Liver (tissue), 8 donors: ENCODE measurements at regions not wholly inside any gene's neighbourhood (a gene's known extent, or its start where the extent isn't known, plus 50 kb on each side); places are given as distances from the start of the nearest gene placed in this dataset.

Experiments
- DNase-seq: peaks from one replicate; pipeline ENCODE4 v3.0.0-alpha.2; 2017; ENCODE audit warnings: low spot score
- H3K27ac ChIP-seq, 2 donors: one replicate each; pipeline ENCODE4 v1.7.0; 2013; ENCODE audit warnings: inconsistent platforms in 2 of 2, low read length in 2 of 2, control low read depth in 1 of 2, low read depth in 1 of 2, mild to moderate bottlenecking in 1 of 2
- H3K27me3 ChIP-seq, 4 donors: one replicate each; pipeline versions ENCODE4 v1.6.1 to v1.7.0; 2013; ENCODE audit warnings: low read length in 3 of 4, inconsistent platforms in 1 of 4, mild to moderate bottlenecking in 1 of 4, moderate library complexity in 1 of 4; ENCODE audit not compliant: control insufficient read depth in 4 of 4, insufficient read depth in 4 of 4
- H3K36me3 ChIP-seq, 4 donors: one replicate each; pipeline versions ENCODE4 v1.6.1 to v1.7.0; 2013; ENCODE audit warnings: low read length in 3 of 4, mild to moderate bottlenecking in 3 of 4, low read depth in 1 of 4, moderate library complexity in 1 of 4; ENCODE audit not compliant: control insufficient read depth in 4 of 4, insufficient read depth in 3 of 4
- H3K4me1 ChIP-seq, 4 donors: one replicate each; pipeline versions ENCODE4 v1.6.1 to v1.7.0; 2013; ENCODE audit warnings: low read length in 3 of 4, mild to moderate bottlenecking in 3 of 4, moderate library complexity in 1 of 4; ENCODE audit not compliant: control insufficient read depth in 4 of 4, insufficient read depth in 4 of 4
- H3K4me3 ChIP-seq, 3 donors: one replicate each; pipeline versions ENCODE4 v1.6.1 to v1.7.0; 2013; ENCODE audit warnings: low read length in 3 of 3, control low read depth in 1 of 3, low read depth in 1 of 3, mild to moderate bottlenecking in 1 of 3
- H3K9ac ChIP-seq, 2 donors: one replicate each; pipeline ENCODE4 v1.7.0; 2013; ENCODE audit warnings: low read length in 2 of 2, mild to moderate bottlenecking in 2 of 2, moderate library complexity in 2 of 2, control low read depth in 1 of 2, low read depth in 1 of 2
- H3K9me3 ChIP-seq, 4 donors: one replicate each; pipeline versions ENCODE4 v1.6.1 to v1.7.0; 2013; ENCODE audit warnings: low read length in 3 of 4; ENCODE audit not compliant: control insufficient read depth in 4 of 4
- ATF3 ChIP-seq: IDR thresholded peaks from 2 replicates; pipeline ENCODE4 v1.6.1; 2016; ENCODE audit warnings: antibody characterized with exemption
- EGR1 ChIP-seq, 2 donors: IDR thresholded peaks; 2 replicates each; pipeline ENCODE4 v1.6.1; 2016 to 2018; ENCODE audit warnings: antibody characterized with exemption in 2 of 2, low read depth in 2 of 2
- FOXA1 ChIP-seq: IDR thresholded peaks from 2 replicates; pipeline ENCODE4 v1.6.1; 2016; ENCODE audit warnings: antibody characterized with exemption
- FOXA2 ChIP-seq: IDR thresholded peaks from 2 replicates; pipeline ENCODE4 v1.6.1; 2016; ENCODE audit warnings: antibody characterized with exemption
- GABPA ChIP-seq, 2 donors: IDR thresholded peaks in 1 of 2; conservative IDR thresholded peaks in 1 of 2; 2 replicates each; pipeline ENCODE4 v1.6.1; 2016; ENCODE audit warnings: antibody characterized with exemption in 2 of 2, mild to moderate bottlenecking in 1 of 2, moderate library complexity in 1 of 2
- HNF4A ChIP-seq, 2 donors: conservative IDR thresholded peaks; 2 replicates each; pipeline ENCODE4 v1.6.1; 2016; ENCODE audit warnings: antibody characterized with exemption in 2 of 2, mild to moderate bottlenecking in 2 of 2
- JUND ChIP-seq, 2 donors: IDR thresholded peaks; 2 replicates each; pipeline ENCODE4 v1.6.1; 2016; ENCODE audit warnings: antibody characterized with exemption in 2 of 2
- MAX ChIP-seq: IDR thresholded peaks from 2 replicates; pipeline ENCODE4 v1.6.1; 2016; ENCODE audit warnings: antibody characterized with exemption
- NR2F2 ChIP-seq: IDR thresholded peaks from 2 replicates; pipeline ENCODE4 v1.6.1; 2016; ENCODE audit warnings: antibody characterized with exemption
- RAD21 ChIP-seq, 2 donors: IDR thresholded peaks; 2 replicates each; pipeline ENCODE4 v1.6.1; 2016; ENCODE audit warnings: antibody characterized with exemption in 2 of 2, mild to moderate bottlenecking in 2 of 2
- RXRA ChIP-seq, 2 donors: IDR thresholded peaks; 2 replicates each; pipeline ENCODE4 v1.6.1; 2017 to 2018; ENCODE audit warnings: antibody characterized with exemption in 2 of 2, mild to moderate bottlenecking in 1 of 2
- SP1 ChIP-seq: IDR thresholded peaks from 2 replicates; pipeline ENCODE4 v1.6.1; 2018; ENCODE audit warnings: antibody characterized with exemption, mild to moderate bottlenecking
- TAF1 ChIP-seq: conservative IDR thresholded peaks from 2 replicates; pipeline ENCODE4 v1.6.1; 2016; ENCODE audit warnings: antibody characterized with exemption, mild to moderate bottlenecking
- YY1 ChIP-seq: IDR thresholded peaks from 2 replicates; pipeline ENCODE4 v1.6.1; 2016; ENCODE audit warnings: antibody characterized with exemption, mild to moderate bottlenecking
- WGBS: extraction: QIAGEN DNeasy Blood & Tissue Kit; methylation state at CpG from one replicate; pipeline ENCODE4 v1.1.7; 2013; 5-methylcytosine and 5-hydroxymethylcytosine counted together
- TF ChIP-seq, protein P1 (sequence below): IDR thresholded peaks from 2 replicates; pipeline ENCODE4 v1.6.1; 2016; ENCODE audit warnings: antibody characterized with exemption, mild to moderate bottlenecking
- TF ChIP-seq, protein P2 (sequence below): fragments of 150-350 bp; IDR thresholded peaks from 2 replicates; pipeline ENCODE4 v1.5.1; 2017; ENCODE audit warnings: improper control_type of control experiment, low read depth, low read length; ENCODE audit not compliant: missing input control
- TF ChIP-seq, protein P3 (sequence below): IDR thresholded peaks from 2 replicates; pipeline ENCODE4 v1.6.1; 2016; ENCODE audit warnings: antibody characterized with exemption
- donor health status: healthy.
- donor health status: healthy.
- donor health status: healthy.
- donor health status: healthy.
- donor health status: healthy.

DNA sequence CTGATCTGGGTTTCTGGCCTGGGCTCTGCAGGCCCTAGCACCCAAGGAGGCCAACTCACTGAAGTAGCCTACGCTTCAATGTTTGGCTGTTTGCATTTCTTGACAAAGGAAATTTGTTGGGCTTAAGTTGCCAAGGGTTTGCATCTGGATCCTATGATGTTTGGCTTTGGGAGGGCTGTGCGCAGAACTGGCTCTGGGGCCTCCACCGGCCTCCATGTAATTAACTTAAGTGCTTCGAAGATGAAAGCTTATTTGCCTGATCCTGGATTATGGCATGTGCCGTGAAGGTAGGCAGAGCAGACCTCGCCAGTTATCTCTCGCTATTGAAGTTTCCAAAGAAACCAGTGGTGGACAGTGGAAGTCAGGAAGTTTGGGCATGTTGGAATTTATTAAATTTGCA lies 124.3 kb upstream of the STX18 start:
- DNase-seq, result no peak
- 93% methylated on average over 7 of the region's 7 CpGs for WGBS

DNA sequence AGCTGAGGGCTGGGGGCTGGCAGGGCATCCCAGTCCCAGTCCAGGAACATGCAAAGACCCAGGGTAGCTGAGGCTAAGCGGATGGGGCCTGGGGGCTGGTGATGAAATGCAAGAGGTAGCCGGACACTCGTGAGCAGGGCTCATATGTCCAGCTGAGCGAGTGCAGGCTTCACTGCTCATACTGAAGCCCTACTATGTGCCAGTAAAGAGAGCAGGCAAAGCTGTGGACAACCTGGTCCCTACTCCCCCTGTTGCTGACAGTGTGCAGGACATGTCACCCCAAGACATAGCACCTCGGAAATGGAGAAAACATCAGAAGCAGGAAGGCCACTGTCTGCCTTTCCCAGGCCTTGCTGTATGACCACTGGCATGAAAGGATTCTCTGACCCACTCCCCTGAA lies 122.4 kb upstream of the STX18 start:
- no peaks in the 10 kb centered on the region for H3K36me3 ChIP-seq
- H3K9me3 ChIP-seq, result no peaks in the 10 kb centered on the region
- DNase-seq, result no peak
- H3K9ac ChIP-seq, result no peak overlapping the region
- H3K27me3 ChIP-seq, result peaks cover 0 to 2% (median 0%) of the 10 kb centered on the region in 4 donors
- WGBS, result 93% methylated on average over 5 of the region's 5 CpGs
- no peak overlapping the region for H3K27ac ChIP-seq
- no peak for TF ChIP-seq RAD21 (IDR thresholded peaks at IDR 0.05)
- TF ChIP-seq EGR1 (IDR thresholded peaks at IDR 0.05; ENCODE audit: low read depth in 2 of 2), result no peak
- TF ChIP-seq, protein P1, sequence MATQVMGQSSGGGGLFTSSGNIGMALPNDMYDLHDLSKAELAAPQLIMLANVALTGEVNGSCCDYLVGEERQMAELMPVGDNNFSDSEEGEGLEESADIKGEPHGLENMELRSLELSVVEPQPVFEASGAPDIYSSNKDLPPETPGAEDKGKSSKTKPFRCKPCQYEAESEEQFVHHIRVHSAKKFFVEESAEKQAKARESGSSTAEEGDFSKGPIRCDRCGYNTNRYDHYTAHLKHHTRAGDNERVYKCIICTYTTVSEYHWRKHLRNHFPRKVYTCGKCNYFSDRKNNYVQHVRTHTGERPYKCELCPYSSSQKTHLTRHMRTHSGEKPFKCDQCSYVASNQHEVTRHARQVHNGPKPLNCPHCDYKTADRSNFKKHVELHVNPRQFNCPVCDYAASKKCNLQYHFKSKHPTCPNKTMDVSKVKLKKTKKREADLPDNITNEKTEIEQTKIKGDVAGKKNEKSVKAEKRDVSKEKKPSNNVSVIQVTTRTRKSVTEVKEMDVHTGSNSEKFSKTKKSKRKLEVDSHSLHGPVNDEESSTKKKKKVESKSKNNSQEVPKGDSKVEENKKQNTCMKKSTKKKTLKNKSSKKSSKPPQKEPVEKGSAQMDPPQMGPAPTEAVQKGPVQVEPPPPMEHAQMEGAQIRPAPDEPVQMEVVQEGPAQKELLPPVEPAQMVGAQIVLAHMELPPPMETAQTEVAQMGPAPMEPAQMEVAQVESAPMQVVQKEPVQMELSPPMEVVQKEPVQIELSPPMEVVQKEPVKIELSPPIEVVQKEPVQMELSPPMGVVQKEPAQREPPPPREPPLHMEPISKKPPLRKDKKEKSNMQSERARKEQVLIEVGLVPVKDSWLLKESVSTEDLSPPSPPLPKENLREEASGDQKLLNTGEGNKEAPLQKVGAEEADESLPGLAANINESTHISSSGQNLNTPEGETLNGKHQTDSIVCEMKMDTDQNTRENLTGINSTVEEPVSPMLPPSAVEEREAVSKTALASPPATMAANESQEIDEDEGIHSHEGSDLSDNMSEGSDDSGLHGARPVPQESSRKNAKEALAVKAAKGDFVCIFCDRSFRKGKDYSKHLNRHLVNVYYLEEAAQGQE, result no peak
- TF ChIP-seq FOXA2, result no peak
- TF ChIP-seq FOXA1, result no peak
- no peak for TF ChIP-seq TAF1
- TF ChIP-seq ATF3, result no peak
- TF ChIP-seq, protein P2, sequence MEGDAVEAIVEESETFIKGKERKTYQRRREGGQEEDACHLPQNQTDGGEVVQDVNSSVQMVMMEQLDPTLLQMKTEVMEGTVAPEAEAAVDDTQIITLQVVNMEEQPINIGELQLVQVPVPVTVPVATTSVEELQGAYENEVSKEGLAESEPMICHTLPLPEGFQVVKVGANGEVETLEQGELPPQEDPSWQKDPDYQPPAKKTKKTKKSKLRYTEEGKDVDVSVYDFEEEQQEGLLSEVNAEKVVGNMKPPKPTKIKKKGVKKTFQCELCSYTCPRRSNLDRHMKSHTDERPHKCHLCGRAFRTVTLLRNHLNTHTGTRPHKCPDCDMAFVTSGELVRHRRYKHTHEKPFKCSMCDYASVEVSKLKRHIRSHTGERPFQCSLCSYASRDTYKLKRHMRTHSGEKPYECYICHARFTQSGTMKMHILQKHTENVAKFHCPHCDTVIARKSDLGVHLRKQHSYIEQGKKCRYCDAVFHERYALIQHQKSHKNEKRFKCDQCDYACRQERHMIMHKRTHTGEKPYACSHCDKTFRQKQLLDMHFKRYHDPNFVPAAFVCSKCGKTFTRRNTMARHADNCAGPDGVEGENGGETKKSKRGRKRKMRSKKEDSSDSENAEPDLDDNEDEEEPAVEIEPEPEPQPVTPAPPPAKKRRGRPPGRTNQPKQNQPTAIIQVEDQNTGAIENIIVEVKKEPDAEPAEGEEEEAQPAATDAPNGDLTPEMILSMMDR, result no peak
- no peak for TF ChIP-seq YY1
- TF ChIP-seq NR2F2, result no peak
- no peak for TF ChIP-seq SP1
- TF ChIP-seq MAX, result no peak
- TF ChIP-seq GABPA (IDR thresholded peaks at IDR 0.05 in 1 of 2, conservative IDR thresholded peaks at IDR 0.05 in 1 of 2), result no peak
- no peak for TF ChIP-seq JUND (IDR thresholded peaks at IDR 0.05)
- TF ChIP-seq, protein P3, sequence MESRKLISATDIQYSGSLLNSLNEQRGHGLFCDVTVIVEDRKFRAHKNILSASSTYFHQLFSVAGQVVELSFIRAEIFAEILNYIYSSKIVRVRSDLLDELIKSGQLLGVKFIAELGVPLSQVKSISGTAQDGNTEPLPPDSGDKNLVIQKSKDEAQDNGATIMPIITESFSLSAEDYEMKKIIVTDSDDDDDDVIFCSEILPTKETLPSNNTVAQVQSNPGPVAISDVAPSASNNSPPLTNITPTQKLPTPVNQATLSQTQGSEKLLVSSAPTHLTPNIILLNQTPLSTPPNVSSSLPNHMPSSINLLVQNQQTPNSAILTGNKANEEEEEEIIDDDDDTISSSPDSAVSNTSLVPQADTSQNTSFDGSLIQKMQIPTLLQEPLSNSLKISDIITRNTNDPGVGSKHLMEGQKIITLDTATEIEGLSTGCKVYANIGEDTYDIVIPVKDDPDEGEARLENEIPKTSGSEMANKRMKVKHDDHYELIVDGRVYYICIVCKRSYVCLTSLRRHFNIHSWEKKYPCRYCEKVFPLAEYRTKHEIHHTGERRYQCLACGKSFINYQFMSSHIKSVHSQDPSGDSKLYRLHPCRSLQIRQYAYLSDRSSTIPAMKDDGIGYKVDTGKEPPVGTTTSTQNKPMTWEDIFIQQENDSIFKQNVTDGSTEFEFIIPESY, result no peak
- no peak for TF ChIP-seq HNF4A (conservative IDR thresholded peaks at IDR 0.05)
- no peak for TF ChIP-seq RXRA (IDR thresholded peaks at IDR 0.05)
- no peak overlapping the region for H3K4me3 ChIP-seq
- H3K4me1 ChIP-seq, result no peaks in the 10 kb centered on the region

More for the DNA sequence above, 124.3 kb upstream of the STX18 start:
- TF ChIP-seq ATF3, result no peak
- TF ChIP-seq GABPA (IDR thresholded peaks at IDR 0.05 in 1 of 2, conservative IDR thresholded peaks at IDR 0.05 in 1 of 2), result no peak
- TF ChIP-seq SP1, result no peak
- Histone ChIP-seq H3K9ac (no peak overlapping the region), H3K4me1 (no peaks in the 10 kb centered on the region), H3K27ac (no peak overlapping the region), H3K27me3 (peaks cover 0 to 2% (median 0%) of the 10 kb centered on the region in 4 donors), H3K9me3 (no peaks in the 10 kb centered on the region), H3K4me3 (no peak overlapping the region), H3K36me3 (no peaks in the 10 kb centered on the region)
